ENCODE measurements at regions not wholly inside any gene's neighbourhood (a gene's known extent, or its start where the extent isn't known, plus 50 kb on each side); places are given as distances from the start of the nearest gene placed in this dataset.

DNA sequence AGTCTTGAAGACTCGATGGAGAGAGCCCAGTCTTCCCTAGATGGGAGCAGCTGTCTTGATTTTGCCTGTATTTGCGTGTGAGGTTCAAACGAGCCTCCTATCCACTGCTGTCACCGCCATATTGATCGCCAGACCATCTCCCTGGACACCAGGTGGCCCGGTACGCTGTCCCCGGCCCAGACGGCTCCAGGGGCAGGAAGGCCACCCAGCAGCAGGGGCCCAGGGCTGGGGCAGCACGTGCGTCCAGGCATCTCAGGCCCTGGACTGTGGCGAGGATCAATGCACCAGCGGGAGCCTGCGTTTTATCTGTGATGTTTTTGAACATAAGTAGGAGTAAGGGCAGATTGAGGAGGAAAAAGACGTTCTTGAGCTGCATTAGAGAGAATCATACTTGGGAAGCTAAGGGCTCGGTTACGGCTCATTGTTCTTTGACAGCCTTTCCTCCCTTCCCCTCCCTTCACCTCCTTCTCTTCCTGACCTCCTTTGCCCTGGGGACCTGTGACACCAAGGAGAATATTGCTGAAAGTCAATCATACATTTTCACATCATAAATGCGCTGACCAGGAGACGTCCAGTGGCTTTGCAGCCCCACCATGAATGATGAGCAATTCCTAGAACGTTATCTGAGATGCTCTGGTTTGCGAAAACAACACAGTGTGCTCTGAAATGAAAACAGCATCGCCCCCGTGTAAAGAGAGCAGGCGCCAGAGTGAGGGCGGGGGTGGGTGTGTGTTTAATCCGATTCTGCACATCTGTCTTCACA lies 711.2 kb upstream of the SALL3 start:
- TF ChIP-seq, protein P1, sequence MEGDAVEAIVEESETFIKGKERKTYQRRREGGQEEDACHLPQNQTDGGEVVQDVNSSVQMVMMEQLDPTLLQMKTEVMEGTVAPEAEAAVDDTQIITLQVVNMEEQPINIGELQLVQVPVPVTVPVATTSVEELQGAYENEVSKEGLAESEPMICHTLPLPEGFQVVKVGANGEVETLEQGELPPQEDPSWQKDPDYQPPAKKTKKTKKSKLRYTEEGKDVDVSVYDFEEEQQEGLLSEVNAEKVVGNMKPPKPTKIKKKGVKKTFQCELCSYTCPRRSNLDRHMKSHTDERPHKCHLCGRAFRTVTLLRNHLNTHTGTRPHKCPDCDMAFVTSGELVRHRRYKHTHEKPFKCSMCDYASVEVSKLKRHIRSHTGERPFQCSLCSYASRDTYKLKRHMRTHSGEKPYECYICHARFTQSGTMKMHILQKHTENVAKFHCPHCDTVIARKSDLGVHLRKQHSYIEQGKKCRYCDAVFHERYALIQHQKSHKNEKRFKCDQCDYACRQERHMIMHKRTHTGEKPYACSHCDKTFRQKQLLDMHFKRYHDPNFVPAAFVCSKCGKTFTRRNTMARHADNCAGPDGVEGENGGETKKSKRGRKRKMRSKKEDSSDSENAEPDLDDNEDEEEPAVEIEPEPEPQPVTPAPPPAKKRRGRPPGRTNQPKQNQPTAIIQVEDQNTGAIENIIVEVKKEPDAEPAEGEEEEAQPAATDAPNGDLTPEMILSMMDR (IDR thresholded peaks at IDR 0.05), result no peak
- TF ChIP-seq POLR2A (IDR thresholded peaks at IDR 0.05) (no peak), POLR2AphosphoS5 (IDR thresholded peaks at IDR 0.05) (no peak), EP300 (IDR thresholded peaks at IDR 0.05) (no peak)
